ENCODE measurements at regions not wholly inside any gene's neighbourhood (a gene's known extent, or its start where the extent isn't known, plus 50 kb on each side); places are given as distances from the start of the nearest gene placed in this dataset.

GRCh38 chr12:115072712-115073111 is 388.7 kb upstream of the TBX3 start:
- H3F3A ChIP-seq (ENCODE audit: insufficient read depth, low read length, poor library complexity, severe bottlenecking): no peaks in the 10 kb centered on the region
- H3K4me2 ChIP-seq (ENCODE audit: low read length): no peak overlapping the region
- no peaks in the 10 kb centered on the region for H3K9me2 ChIP-seq (ENCODE audit: insufficient read depth, low read length)
- H3K79me2 ChIP-seq (replicated peaks; ENCODE audit: insufficient read depth, low read length): no peaks in the 10 kb centered on the region
- H3K9ac ChIP-seq (ENCODE audit: low read length): no peak overlapping the region
- TF ChIP-seq SMC3 (conservative IDR thresholded peaks at IDR 0.05; ENCODE audit: poor library complexity) (no peak), REST (IDR thresholded peaks at IDR 0.05; ENCODE audit: borderline replicate concordance) (no peak), EP300 (conservative IDR thresholded peaks at IDR 0.05; ENCODE audit: poor library complexity, severe bottlenecking) (no peak), MXI1 (conservative IDR thresholded peaks at IDR 0.05; ENCODE audit: poor library complexity, severe bottlenecking) (no peak), POLR2AphosphoS5 (IDR thresholded peaks at IDR 0.05) (no peak), TAF1 (IDR thresholded peaks at IDR 0.05; ENCODE audit: low read depth) (no peak)
- H4K20me1 ChIP-seq (ENCODE audit: insufficient read depth): no peaks in the 10 kb centered on the region
- no peaks in the 10 kb centered on the region for H3K27me3 ChIP-seq (ENCODE audit: insufficient read depth, low read depth, low read length)
- no peak overlapping the region for H3K27ac ChIP-seq (ENCODE audit: low read length)
- H2AFZ ChIP-seq (ENCODE audit: low read depth, low read length): no peak overlapping the region
- no peaks in the 10 kb centered on the region for H3K36me3 ChIP-seq (ENCODE audit: insufficient read depth, low read length)
- no peaks in the 10 kb centered on the region for H3K9me3 ChIP-seq (ENCODE audit: low read length)
- no peak overlapping the region for H3K4me3 ChIP-seq (ENCODE audit: low read length)

- Histone ChIP-seq H3K9me2 (ENCODE audit: insufficient read depth, low read length) (no peaks in the 10 kb centered on the region), H3K36me3 (ENCODE audit: insufficient read depth, low read length) (no peaks in the 10 kb centered on the region), H3K9me3 (ENCODE audit: low read length) (no peaks in the 10 kb centered on the region), H3F3A (ENCODE audit: insufficient read depth, low read length, poor library complexity, severe bottlenecking) (no peaks in the 10 kb centered on the region), H4K20me1 (ENCODE audit: insufficient read depth) (no peaks in the 10 kb centered on the region), H2AFZ (ENCODE audit: low read depth, low read length) (no peak overlapping the region), H3K4me2 (ENCODE audit: low read length) (no peak overlapping the region), H3K4me3 (ENCODE audit: low read length) (no peak overlapping the region), H3K9ac (ENCODE audit: low read length) (no peak overlapping the region), H3K27ac (ENCODE audit: low read length) (no peak overlapping the region), H3K79me2 (replicated peaks; ENCODE audit: insufficient read depth, low read length) (no peaks in the 10 kb centered on the region), H3K27me3 (ENCODE audit: insufficient read depth, low read depth, low read length) (no peaks in the 10 kb centered on the region)
- TF ChIP-seq CTCF (IDR thresholded peaks at IDR 0.05; ENCODE audit: poor library complexity, severe bottlenecking) (no peak), EZH2 (IDR thresholded peaks at IDR 0.05; ENCODE audit: borderline replicate concordance, insufficient read depth, low read length, poor library complexity, severe bottlenecking) (no peak), EP300 (conservative IDR thresholded peaks at IDR 0.05; ENCODE audit: poor library complexity, severe bottlenecking) (no peak), SMC3 (conservative IDR thresholded peaks at IDR 0.05; ENCODE audit: poor library complexity) (no peak), MXI1 (conservative IDR thresholded peaks at IDR 0.05; ENCODE audit: poor library complexity, severe bottlenecking) (no peak), REST (IDR thresholded peaks at IDR 0.05; ENCODE audit: borderline replicate concordance) (no peak), TAF1 (IDR thresholded peaks at IDR 0.05; ENCODE audit: low read depth) (no peak)
These were observed 386.3 kb upstream of the TBX3 start for GRCh38 chr12:115070313-115070712.
